ENCODE measurements at regions not wholly inside any gene's neighbourhood (a gene's known extent, or its start where the extent isn't known, plus 50 kb on each side); places are given as distances from the start of the nearest gene placed in this dataset.

GRCh38 chr2:133824869-133825268 is 256.6 kb upstream of the NCKAP5 start:
- TF ChIP-seq CTCF (IDR thresholded peaks at IDR 0.05) (no peak), POLR2AphosphoS5 (IDR thresholded peaks at IDR 0.05) (no peak)

All from upper lobe of left lung (tissue), 4 donors.